Activated gamma-delta T cell (primary cell): ENCODE measurements at regions not wholly inside any gene's neighbourhood (a gene's known extent, or its start where the extent isn't known, plus 50 kb on each side); places are given as distances from the start of the nearest gene placed in this dataset.

Experiments
- DNase-seq: peaks from one replicate; lab custom pipeline; 2025; lab: John Stamatoyannopoulos, UW

GRCh38 chr4:178275671-178276360 lies 833.6 kb upstream of the AGA start:
- no peak for DNase-seq

- no peak for DNase-seq
Measured at GRCh38 chr4:178280362-178280761, 838.1 kb upstream of the AGA start.

- no peak for DNase-seq
Measured at GRCh38 chr4:178288462-178288861, 846.2 kb upstream of the AGA start.

GRCh38 chr4:178293601-178294000 lies 851.4 kb upstream of the AGA start:
- DNase-seq = no peak

GRCh38 chr4:178296669-178297068 lies 854.4 kb upstream of the AGA start:
- no peak for DNase-seq

GRCh38 chr4:178306565-178306964 lies 864.3 kb upstream of the AGA start:
- no peak for DNase-seq

- no peak for DNase-seq
Measured at GRCh38 chr4:178309890-178310289, 867.7 kb upstream of the AGA start.

- no peak for DNase-seq
Measured at GRCh38 chr4:178311997-178312396, 869.8 kb upstream of the AGA start.

- no peak for DNase-seq
Measured at GRCh38 chr4:178314287-178314686, 872.0 kb upstream of the AGA start.

GRCh38 chr4:178316211-178316610 lies 874.0 kb upstream of the AGA start:
- no peak for DNase-seq

GRCh38 chr4:178320003-178320402 lies 877.8 kb upstream of the AGA start:
- no peak for DNase-seq

GRCh38 chr4:178322524-178323183 lies 880.4 kb upstream of the AGA start:
- no peak for DNase-seq

- DNase-seq = no peak
Measured at GRCh38 chr4:178329226-178329872, 887.1 kb upstream of the AGA start.

- no peak for DNase-seq
Measured at GRCh38 chr4:178333355-178333754, 891.1 kb upstream of the AGA start.

- no peak for DNase-seq
Measured at GRCh38 chr4:178339769-178340168, 897.5 kb upstream of the AGA start.

- DNase-seq = no peak
Measured at GRCh38 chr4:178340468-178340867, 898.2 kb upstream of the AGA start.

GRCh38 chr4:178344096-178344495 lies 901.9 kb upstream of the AGA start:
- DNase-seq = no peak

- no peak for DNase-seq
Measured at GRCh38 chr4:178347111-178347510, 904.9 kb upstream of the AGA start.

- no peak for DNase-seq
Measured at GRCh38 chr4:178349601-178350000, 907.4 kb upstream of the AGA start.

GRCh38 chr4:178351185-178351584 lies 908.9 kb upstream of the AGA start:
- no peak for DNase-seq

GRCh38 chr4:178356725-178357124 lies 914.5 kb upstream of the AGA start:
- no peak for DNase-seq

- DNase-seq = no peak
Measured at GRCh38 chr4:178385481-178385880, 943.2 kb upstream of the AGA start.

GRCh38 chr4:178387756-178388155 lies 945.5 kb upstream of the AGA start:
- DNase-seq = no peak
